B cell (primary cell): ENCODE measurements at regions not wholly inside any gene's neighbourhood (a gene's known extent, or its start where the extent isn't known, plus 50 kb on each side); places are given as distances from the start of the nearest gene placed in this dataset.

Source experiments
- ATAC-seq: fragments of 200-7000 bp; cut with Tn5 transposase; one replicate; pipeline ENCODE4 v1.10.0; 2021; ENCODE audit warnings: low read depth, mild to moderate bottlenecking, moderate number of reproducible peaks, moderate library complexity
- CTCF ChIA-PET: fragments of 350-600 bp; sonication (Branson Sonifier 250); formaldehyde crosslinking; loops from one replicate; lab custom pipeline; 2021; ENCODE audit warnings: antibody characterized with exemption, inconsistent platforms; lab: Charles Lee
- POLR2A ChIA-PET: fragments of 350-600 bp; sonication (Branson Sonifier 250); formaldehyde crosslinking; loops from one replicate; lab custom pipeline; 2021; ENCODE audit warnings: antibody characterized with exemption; lab: Charles Lee
- DNase-seq: peaks from one replicate; pipeline ENCODE4 v3.0.0; 2013
- H2AFZ ChIP-seq: 2 replicates; pipeline ENCODE4 v1.6.1; 2012; ENCODE audit warnings: mild to moderate bottlenecking, low read depth, low read length; ENCODE audit not compliant: insufficient read depth, poor library complexity, severe bottlenecking
- H3K27ac ChIP-seq, 2 donors: 1 replicate in 1 of 2; 2 replicates in 1 of 2; pipeline ENCODE4 v1.5.1; 2012 to 2013; ENCODE audit warnings: low read length in 2 of 2, mild to moderate bottlenecking in 2 of 2, moderate library complexity in 1 of 2
- H3K27me3 ChIP-seq, 4 experiments: fragments of 200-600 bp in 1 of 4; sonication (generic) in 1 of 4; replicated peaks in 1 of 4; 1 replicate in 2 of 4; 2 replicates in 2 of 4; pipeline versions ENCODE4 v1.6.1 to v1.7.0; 2013 to 2016; ENCODE audit warnings: low read length in 3 of 4, mild to moderate bottlenecking in 2 of 4, mixed read lengths in 1 of 4, moderate library complexity in 1 of 4; ENCODE audit not compliant: insufficient read depth in 4 of 4, control insufficient read depth in 3 of 4; ENCODE audit errors: control extremely low read depth in 1 of 4
- H3K36me3 ChIP-seq, 2 experiments: replicated peaks in 1 of 2; 1 replicate in 1 of 2; 2 replicates in 1 of 2; pipeline versions ENCODE4 v1.6.1 to v1.7.1; 2013; ENCODE audit warnings: low read length in 1 of 2; ENCODE audit not compliant: insufficient read depth in 2 of 2, control insufficient read depth in 1 of 2; ENCODE audit errors: control extremely low read depth in 1 of 2, extremely low read depth in 1 of 2
- H3K4me1 ChIP-seq, 2 donors: fragments of 200-600 bp in 1 of 2; sonication (generic) in 1 of 2; 1 replicate in 1 of 2; 2 replicates in 1 of 2; pipeline versions ENCODE4 v1.5.1 to v1.6.1; 2013 to 2017; ENCODE audit warnings: low read length in 2 of 2; ENCODE audit not compliant: control insufficient read depth in 2 of 2, insufficient read depth in 2 of 2
- H3K4me2 ChIP-seq: replicated peaks from 2 replicates; pipeline ENCODE3; 2012; ENCODE audit warnings: mild to moderate bottlenecking, low read depth, low read length; ENCODE audit not compliant: poor library complexity, severe bottlenecking
- H3K4me3 ChIP-seq, 5 experiments: fragments of 200-600 bp in 1 of 5; sonication (generic) in 1 of 5; 1 replicate in 3 of 5; 2 replicates in 2 of 5; pipeline versions ENCODE4 v1.5.1 to v1.7.0; 2011 to 2016; ENCODE audit warnings: low read length in 4 of 5, mild to moderate bottlenecking in 4 of 5, low read depth in 2 of 5, control low read depth in 1 of 5, moderate library complexity in 1 of 5; ENCODE audit not compliant: insufficient read depth in 1 of 5; ENCODE audit errors: control extremely low read depth in 1 of 5, extremely low read depth in 1 of 5
- H3K79me2 ChIP-seq: fragments of 200-600 bp; sonication (generic); one replicate; pipeline ENCODE4 v1.6.0; 2016; ENCODE audit warnings: low read length; ENCODE audit not compliant: control insufficient read depth, insufficient read depth
- H3K9ac ChIP-seq: fragments of 200-600 bp; sonication (generic); 2 replicates; pipeline ENCODE4 v1.6.1; 2017; ENCODE audit warnings: mild to moderate bottlenecking, low read length, moderate library complexity
- H3K9me3 ChIP-seq, 3 donors: one replicate each; pipeline versions ENCODE4 v1.6.1 to v1.7.1; 2013; ENCODE audit warnings: low read length in 2 of 3; ENCODE audit not compliant: control insufficient read depth in 2 of 3, insufficient read depth in 1 of 3; ENCODE audit errors: control extremely low read depth in 1 of 3
- H4K20me1 ChIP-seq: 2 replicates; pipeline ENCODE4 v1.6.0; 2012; ENCODE audit warnings: mild to moderate bottlenecking, low read length; ENCODE audit not compliant: insufficient read depth, control insufficient read depth, poor library complexity, severe bottlenecking
- H3K27ac Mint-ChIP-seq: one replicate; pipeline ENCODE4 v1.8.0; 2021; ENCODE audit warnings: mixed read lengths
- H3K27me3 Mint-ChIP-seq: one replicate; pipeline ENCODE4 v1.8.0; 2021; ENCODE audit warnings: mixed read lengths
- H3K4me1 Mint-ChIP-seq: one replicate; pipeline ENCODE4 v1.8.0; 2021; ENCODE audit warnings: mixed read lengths
- H3K4me3 Mint-ChIP-seq: one replicate; pipeline ENCODE4 v1.8.0; 2021; ENCODE audit warnings: mixed read lengths
- H3K9me3 Mint-ChIP-seq: one replicate; pipeline ENCODE4 v1.8.0; 2022; ENCODE audit warnings: mixed read lengths; ENCODE audit not compliant: insufficient read depth
- EZH2 ChIP-seq: IDR thresholded peaks from 2 replicates; pipeline ENCODE4 v1.6.1; 2012; ENCODE audit warnings: borderline replicate concordance, low read depth, mild to moderate bottlenecking, moderate library complexity, low read length; ENCODE audit not compliant: insufficient read depth, poor library complexity, severe bottlenecking
- WGBS: methylation state at CpG from one replicate; pipeline ENCODE4 v1.1.5; 2013; ENCODE audit warnings: missing lambda C conversion rate; ENCODE audit not compliant: insufficient coverage; 5-methylcytosine and 5-hydroxymethylcytosine counted together
- intact Hi-C: fragments of 100-400 bp; cut with micrococcal nuclease; formaldehyde crosslinking; loops from one replicate; pipeline ENCODE4 v1.10.0; 2022
- TF ChIP-seq, protein P1 (sequence below): fragments of 200-600 bp; IDR thresholded peaks from one replicate; pipeline ENCODE4 v1.8.0; 2022; ENCODE audit warnings: antibody characterized with exemption, mild to moderate bottlenecking

GRCh38 chr5:56668996-56669395, 146.4 kb upstream of the MAP3K1 start:
- H3K4me1 Mint-ChIP-seq: peaks cover 72% of the 10 kb centered on the region
- DNase-seq (no peak), ATAC-seq (no peak)
- no peaks in the 10 kb centered on the region for H3K27me3 ChIP-seq
- H3K9ac ChIP-seq: peak overlapping the region; percentile 41
- H4K20me1 ChIP-seq: no peaks in the 10 kb centered on the region
- peaks cover 0 to 3% (median 1%) of the 10 kb centered on the region in 3 donors for H3K9me3 ChIP-seq
- H3K27ac Mint-ChIP-seq: peak overlapping the region; percentile 97
- H3K79me2 ChIP-seq: peaks cover 11% of the 10 kb centered on the region
- intact Hi-C loops: no loop called here
- peaks cover 58% of the 10 kb centered on the region in 2 donors for H3K4me1 ChIP-seq
- peak overlapping the region; percentile 66 for H3K4me2 ChIP-seq
- no peaks in the 10 kb centered on the region for H3K27me3 Mint-ChIP-seq
- H3K9me3 Mint-ChIP-seq: peaks cover 8% of the 10 kb centered on the region
- H3K4me3 ChIP-seq: peak overlapping the region in 1 of 5 experiments; percentile 32
- peak overlapping the region; percentile 33 for H2AFZ ChIP-seq
- POLR2A ChIA-PET: interaction anchor here (1.4 to 3.1 kb wide), 6 partner anchors 19 to 188 kb away, joined by 3 to 62 read pairs (median 18); partner anchors contain the start of gene MAP3K1
- peak overlapping the region; percentile 75 for H3K4me3 Mint-ChIP-seq
- H3K27ac ChIP-seq: peak overlapping the region; percentile 97 to 98
- no peaks in the 10 kb centered on the region for H3K36me3 ChIP-seq
- TF ChIP-seq EZH2: no peak
- TF ChIP-seq, protein P1, sequence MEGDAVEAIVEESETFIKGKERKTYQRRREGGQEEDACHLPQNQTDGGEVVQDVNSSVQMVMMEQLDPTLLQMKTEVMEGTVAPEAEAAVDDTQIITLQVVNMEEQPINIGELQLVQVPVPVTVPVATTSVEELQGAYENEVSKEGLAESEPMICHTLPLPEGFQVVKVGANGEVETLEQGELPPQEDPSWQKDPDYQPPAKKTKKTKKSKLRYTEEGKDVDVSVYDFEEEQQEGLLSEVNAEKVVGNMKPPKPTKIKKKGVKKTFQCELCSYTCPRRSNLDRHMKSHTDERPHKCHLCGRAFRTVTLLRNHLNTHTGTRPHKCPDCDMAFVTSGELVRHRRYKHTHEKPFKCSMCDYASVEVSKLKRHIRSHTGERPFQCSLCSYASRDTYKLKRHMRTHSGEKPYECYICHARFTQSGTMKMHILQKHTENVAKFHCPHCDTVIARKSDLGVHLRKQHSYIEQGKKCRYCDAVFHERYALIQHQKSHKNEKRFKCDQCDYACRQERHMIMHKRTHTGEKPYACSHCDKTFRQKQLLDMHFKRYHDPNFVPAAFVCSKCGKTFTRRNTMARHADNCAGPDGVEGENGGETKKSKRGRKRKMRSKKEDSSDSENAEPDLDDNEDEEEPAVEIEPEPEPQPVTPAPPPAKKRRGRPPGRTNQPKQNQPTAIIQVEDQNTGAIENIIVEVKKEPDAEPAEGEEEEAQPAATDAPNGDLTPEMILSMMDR: no peak
- WGBS: 98% methylated on average over 4 of the region's 5 CpGs
- CTCF ChIA-PET: interaction anchor here (1.2 to 3.0 kb wide), 9 partner anchors 17 to 398 kb away, joined by 3 to 31 read pairs (median 18); partner anchors contain the start of gene MAP3K1

DNA sequence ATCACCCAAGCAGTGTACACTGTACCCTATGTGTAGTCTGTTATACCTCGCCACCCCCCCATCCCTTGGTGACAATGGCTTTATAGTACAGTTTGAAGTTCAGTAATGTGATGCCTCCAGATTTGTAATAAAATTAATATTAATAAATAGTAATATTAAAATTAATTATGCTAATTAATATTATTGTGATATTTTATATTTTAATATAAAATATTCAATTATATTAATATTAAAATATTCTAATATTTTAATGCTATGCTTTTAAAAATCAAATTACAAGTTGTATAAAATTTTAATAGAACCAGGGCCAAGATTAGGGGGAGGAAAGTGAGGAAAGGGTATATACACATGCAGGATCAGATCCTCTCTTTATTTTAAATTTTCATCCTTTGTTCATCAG, 147.7 kb upstream of the MAP3K1 start:
- no CpG with 5 or more reads among the region's 1 CpG for WGBS

More for the DNA sequence above, 147.7 kb upstream of the MAP3K1 start:
- DNase-seq: no peak
- H3K4me3 Mint-ChIP-seq: no peak overlapping the region
- Histone ChIP-seq H3K36me3 (no peaks in the 10 kb centered on the region), H3K9me3 (peaks cover 0 to 3% (median 1%) of the 10 kb centered on the region in 3 donors), H4K20me1 (no peaks in the 10 kb centered on the region), H3K4me1 (peaks cover 48% of the 10 kb centered on the region in 2 donors), H3K27ac (peak overlapping the region in 1 of 2 donors; percentile 97), H2AFZ (no peak overlapping the region), H3K4me3 (no peak overlapping the region), H3K27me3 (no peaks in the 10 kb centered on the region), H3K9ac (no peak overlapping the region), H3K79me2 (peaks cover 11% of the 10 kb centered on the region), H3K4me2 (no peak overlapping the region)
- no peak for ATAC-seq
- intact Hi-C loops: no loop called here
- no peaks in the 10 kb centered on the region for H3K27me3 Mint-ChIP-seq
- H3K9me3 Mint-ChIP-seq: peaks cover 8% of the 10 kb centered on the region
- ChIA-PET POLR2A (interaction anchor here (3.1 kb wide), 1 partner anchor 146 kb away, joined by 29 read pairs; the partner anchor contains the start of gene MAP3K1), CTCF (interaction anchor here (0.7 to 1.3 kb wide), 3 partner anchors 11 to 397 kb away, joined by 3 read pairs; no protein-coding TSS in a partner anchor)
- TF ChIP-seq EZH2: no peak
- TF ChIP-seq, protein P1: no peak
- no peak overlapping the region for H3K27ac Mint-ChIP-seq
- H3K4me1 Mint-ChIP-seq: peaks cover 60% of the 10 kb centered on the region
